ENCODE measurements at regions not wholly inside any gene's neighbourhood (a gene's known extent, or its start where the extent isn't known, plus 50 kb on each side); places are given as distances from the start of the nearest gene placed in this dataset.

GRCh38 chr18:10032331-10033015 lies 118.7 kb downstream of the VAPA start:
- DNase-seq (ENCODE audit: low spot score) (no peak), FAIRE-seq (no peak)

- DNase-seq (ENCODE audit: low spot score) (no peak), FAIRE-seq (no peak)
These were observed 119.2 kb downstream of the VAPA start for GRCh38 chr18:10033016-10033399.

- DNase-seq (ENCODE audit: low spot score) (peak; percentile 62), FAIRE-seq (peak; percentile 58)
These were observed 121.6 kb downstream of the VAPA start for GRCh38 chr18:10035281-10035991.

- FAIRE-seq (no peak), DNase-seq (ENCODE audit: low spot score) (no peak)
These were observed 122.7 kb downstream of the VAPA start for GRCh38 chr18:10036479-10036878.

- DNase-seq (ENCODE audit: low spot score) (no peak), FAIRE-seq (peak; percentile 52)
These were observed 123.4 kb downstream of the VAPA start for GRCh38 chr18:10037181-10037580.

- FAIRE-seq (no peak), DNase-seq (ENCODE audit: low spot score) (no peak)
These were observed 124.5 kb downstream of the VAPA start for GRCh38 chr18:10038268-10038667.

- FAIRE-seq = peak; percentile 23
- DNase-seq (ENCODE audit: low spot score) = no peak
These were observed 126.6 kb downstream of the VAPA start for GRCh38 chr18:10040287-10041011.

GRCh38 chr18:10041180-10041579 lies 127.4 kb downstream of the VAPA start:
- DNase-seq (ENCODE audit: low spot score) (no peak), FAIRE-seq (peak; percentile 37)

GRCh38 chr18:10042492-10042891 lies 128.7 kb downstream of the VAPA start:
- FAIRE-seq (no peak), DNase-seq (ENCODE audit: low spot score) (no peak)

GRCh38 chr18:10044054-10044453 lies 130.2 kb downstream of the VAPA start:
- no peak for FAIRE-seq

GRCh38 chr18:10045296-10045891 lies 131.6 kb downstream of the VAPA start:
- DNase-seq (ENCODE audit: low spot score) (no peak), FAIRE-seq (peak; percentile 74)

More at GRCh38 chr18:10044054-10044453, 130.2 kb downstream of the VAPA start:
- no peak for DNase-seq (ENCODE audit: low spot score)

GRCh38 chr18:10046178-10046807 lies 132.5 kb downstream of the VAPA start:
- FAIRE-seq (no peak), DNase-seq (ENCODE audit: low spot score) (no peak)

GRCh38 chr18:10047237-10047636 lies 133.4 kb downstream of the VAPA start:
- FAIRE-seq = no peak
- DNase-seq (ENCODE audit: low spot score) = peak; percentile 80

- FAIRE-seq (no peak), DNase-seq (ENCODE audit: low spot score) (no peak)
These were observed 135.9 kb downstream of the VAPA start for GRCh38 chr18:10049747-10050146.

GRCh38 chr18:10050956-10051355 lies 137.1 kb downstream of the VAPA start:
- no peak for FAIRE-seq
- no peak for DNase-seq (ENCODE audit: low spot score)

- DNase-seq (ENCODE audit: low spot score) (no peak), FAIRE-seq (no peak)
These were observed 138.2 kb downstream of the VAPA start for GRCh38 chr18:10051877-10052631.

- no peak for DNase-seq (ENCODE audit: low spot score)
- FAIRE-seq = no peak
These were observed 139.1 kb downstream of the VAPA start for GRCh38 chr18:10052871-10053270.

- DNase-seq (ENCODE audit: low spot score) = no peak
- no peak for FAIRE-seq
These were observed 140.0 kb downstream of the VAPA start for GRCh38 chr18:10053861-10054260.

GRCh38 chr18:10054366-10054765 lies 140.6 kb downstream of the VAPA start:
- DNase-seq (ENCODE audit: low spot score) = no peak
- no peak for FAIRE-seq

GRCh38 chr18:10055125-10055750 lies 141.4 kb downstream of the VAPA start:
- no peak for FAIRE-seq

More at GRCh38 chr18:10055125-10055750, 141.4 kb downstream of the VAPA start:
- no peak for DNase-seq (ENCODE audit: low spot score)

Measured in urothelium cell line (cell line).